GM19238 (cell line): ENCODE measurements at regions not wholly inside any gene's neighbourhood (a gene's known extent, or its start where the extent isn't known, plus 50 kb on each side); places are given as distances from the start of the nearest gene placed in this dataset.

Source experiments
- DNase-seq: peaks from one replicate; pipeline ENCODE4 v3.0.0; 2011; ENCODE audit warnings: low spot score; ENCODE audit not compliant: insufficient read length

- no peak for DNase-seq
Measured at GRCh38 chr11:112460141-112460540, 199.5 kb upstream of the PLET1 start.

GRCh38 chr11:112464949-112465348, 204.3 kb upstream of the PLET1 start:
- no peak for DNase-seq

DNA sequence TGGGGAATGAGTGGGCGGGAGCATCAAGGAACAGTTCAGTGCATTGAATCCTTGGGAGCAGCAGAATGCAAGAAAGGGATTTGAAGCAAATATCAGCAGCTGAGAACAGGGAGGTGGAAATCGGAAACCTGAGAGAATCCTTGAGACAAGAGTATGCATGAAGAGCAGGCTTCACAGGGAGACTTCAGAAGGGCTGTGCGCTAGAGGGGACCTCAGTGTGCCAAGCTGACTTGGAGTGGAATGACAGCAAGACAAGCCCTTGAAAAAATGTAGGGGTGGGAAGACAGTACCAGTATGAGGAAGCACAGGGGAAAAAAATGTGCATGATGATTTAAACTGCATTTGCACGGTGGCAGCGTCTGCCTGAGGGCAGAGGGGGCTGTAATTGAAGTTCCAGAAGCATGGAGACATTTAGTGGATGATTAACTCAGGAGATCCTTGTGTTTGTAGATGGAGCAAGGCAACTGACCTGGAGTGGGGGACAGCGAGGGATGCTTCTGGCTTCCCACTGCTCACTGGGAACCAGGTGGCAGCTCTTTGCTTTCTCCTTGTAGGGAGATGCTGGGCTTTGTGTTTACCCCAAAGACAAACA, 204.9 kb upstream of the PLET1 start:
- no peak for DNase-seq

DNA sequence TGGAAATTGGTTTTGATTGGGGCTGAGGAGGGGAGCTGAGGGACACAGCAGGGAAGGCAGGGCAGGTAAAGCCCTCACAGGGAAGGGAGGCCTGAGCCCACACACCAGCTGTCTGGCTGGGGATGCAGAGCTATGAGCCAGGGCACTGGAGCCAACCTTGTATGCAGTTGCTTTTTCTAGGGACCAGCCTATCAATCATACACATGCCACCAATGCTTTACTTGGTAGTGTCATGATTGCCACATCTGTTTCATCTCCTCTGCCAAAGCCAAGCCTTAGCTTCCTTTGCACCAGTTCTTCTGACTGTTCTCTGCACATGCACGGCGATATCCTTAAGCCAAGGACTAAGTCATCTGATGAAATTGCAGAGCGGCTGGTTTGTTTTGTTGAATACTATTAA, 207.1 kb upstream of the PLET1 start:
- DNase-seq, result no peak

GRCh38 chr11:112469376-112469775, 208.7 kb upstream of the PLET1 start:
- no peak for DNase-seq

GRCh38 chr11:112470355-112470754, 209.7 kb upstream of the PLET1 start:
- DNase-seq, result no peak

- DNase-seq, result no peak
Measured at GRCh38 chr11:112471731-112472130, 211.1 kb upstream of the PLET1 start.

GRCh38 chr11:112477152-112477551, 216.5 kb upstream of the PLET1 start:
- no peak for DNase-seq

- no peak for DNase-seq
Measured at GRCh38 chr11:112477581-112478317, 217.1 kb upstream of the PLET1 start.

DNA sequence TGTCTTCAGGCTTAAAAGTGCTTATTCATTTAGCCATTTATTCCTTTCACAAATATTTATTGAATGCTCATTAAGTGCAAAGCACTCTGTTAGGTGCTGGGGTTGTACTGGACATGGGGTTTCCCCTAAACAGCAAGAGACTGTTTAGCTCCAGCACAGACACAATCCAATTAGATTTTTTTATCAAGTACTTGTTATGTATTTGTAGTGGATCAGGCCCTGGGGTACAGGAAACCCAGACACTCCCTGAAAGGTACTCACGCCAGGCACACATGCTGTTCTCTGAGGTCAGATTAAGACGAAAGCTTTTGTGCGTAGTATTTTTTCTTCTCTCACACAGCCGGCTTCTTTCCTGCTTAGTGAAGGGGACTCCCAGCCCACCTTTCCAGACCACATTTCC, 218.1 kb upstream of the PLET1 start:
- DNase-seq, result no peak

DNA sequence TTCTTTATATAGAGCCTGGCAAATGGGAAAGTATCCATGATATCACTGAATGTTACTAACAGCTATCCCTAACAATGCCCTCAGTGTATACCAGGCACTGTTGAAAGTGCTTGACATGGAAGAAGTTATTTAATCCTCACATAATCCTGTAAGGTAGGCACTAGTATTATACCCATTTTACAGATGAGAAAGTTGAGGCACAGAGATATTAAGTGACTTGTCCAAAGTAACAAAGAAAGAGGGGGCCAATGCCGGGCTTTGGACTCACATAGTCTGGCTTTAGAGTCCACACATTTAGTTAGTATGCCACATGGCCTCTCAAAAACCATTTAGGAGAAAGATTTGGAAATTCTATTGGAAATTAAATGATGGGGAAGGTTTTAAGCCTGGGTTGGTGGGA, 220.8 kb upstream of the PLET1 start:
- DNase-seq, result no peak

DNA sequence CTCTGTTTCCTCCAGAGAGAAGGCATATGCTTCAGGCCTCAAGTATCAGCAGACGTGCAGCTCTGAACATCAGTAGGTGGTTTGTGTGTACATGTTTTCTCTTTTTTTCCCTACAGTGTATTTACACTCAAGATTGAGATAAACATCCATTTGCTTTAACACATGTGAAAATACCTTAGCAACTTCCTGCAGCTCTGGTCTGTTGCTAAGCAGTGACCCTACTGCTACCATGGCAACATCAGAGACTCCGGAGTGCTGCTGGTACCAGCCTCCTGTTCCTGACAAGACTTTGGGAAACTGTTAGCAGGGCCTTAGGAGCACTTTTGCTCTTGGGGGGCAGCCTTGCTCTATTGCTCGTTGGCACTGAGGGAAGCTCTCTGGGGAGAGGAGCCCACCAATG, 221.2 kb upstream of the PLET1 start:
- DNase-seq, result no peak

DNA sequence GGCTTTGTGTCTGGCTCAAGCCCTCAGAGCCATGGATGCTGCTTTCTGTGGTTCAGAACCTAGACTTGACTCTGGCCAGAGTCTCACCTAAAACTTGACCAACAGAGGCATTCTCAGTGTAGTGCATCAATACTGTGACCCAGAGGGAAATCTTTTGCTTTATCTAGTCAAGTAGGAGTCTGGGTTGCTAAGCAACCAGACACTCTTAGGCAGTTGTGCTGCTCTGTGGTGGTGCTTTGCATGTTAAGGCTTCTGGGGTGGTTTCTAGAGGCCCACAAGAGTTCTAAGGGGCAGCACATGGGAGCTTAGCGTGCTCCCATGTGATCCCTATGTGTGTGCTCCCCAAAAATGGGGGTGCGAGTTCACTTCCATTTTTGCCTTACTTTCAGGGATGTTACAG, 224.6 kb upstream of the PLET1 start:
- peak; percentile 6 for DNase-seq

GRCh38 chr11:112497826-112498225, 237.2 kb upstream of the PLET1 start:
- DNase-seq, result no peak

DNA sequence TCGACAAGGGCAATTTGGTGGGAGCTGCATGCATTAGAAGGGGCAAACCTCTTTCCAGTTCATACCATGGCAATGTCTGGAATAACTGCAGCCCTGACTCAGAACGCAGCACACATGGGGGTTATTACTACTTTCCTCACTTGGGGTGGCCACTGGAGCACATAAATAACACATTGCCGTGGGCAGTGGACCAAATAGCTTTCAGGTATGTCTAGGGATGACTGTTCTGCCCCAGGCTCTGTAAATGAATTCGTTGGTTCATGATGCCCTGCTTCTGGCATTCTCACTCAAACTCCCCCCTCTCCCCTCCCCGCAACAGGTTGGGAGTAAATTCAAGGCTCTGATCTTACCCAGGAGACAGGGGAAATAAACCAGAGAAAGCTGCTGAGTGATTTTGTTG, 238.0 kb upstream of the PLET1 start:
- DNase-seq, result no peak

- DNase-seq, result no peak
Measured at GRCh38 chr11:112499153-112499880, 238.7 kb upstream of the PLET1 start.

- no peak for DNase-seq
Measured at GRCh38 chr11:112499881-112500204, 239.2 kb upstream of the PLET1 start.

- no peak for DNase-seq
Measured at GRCh38 chr11:112503410-112503809, 242.8 kb upstream of the PLET1 start.

DNA sequence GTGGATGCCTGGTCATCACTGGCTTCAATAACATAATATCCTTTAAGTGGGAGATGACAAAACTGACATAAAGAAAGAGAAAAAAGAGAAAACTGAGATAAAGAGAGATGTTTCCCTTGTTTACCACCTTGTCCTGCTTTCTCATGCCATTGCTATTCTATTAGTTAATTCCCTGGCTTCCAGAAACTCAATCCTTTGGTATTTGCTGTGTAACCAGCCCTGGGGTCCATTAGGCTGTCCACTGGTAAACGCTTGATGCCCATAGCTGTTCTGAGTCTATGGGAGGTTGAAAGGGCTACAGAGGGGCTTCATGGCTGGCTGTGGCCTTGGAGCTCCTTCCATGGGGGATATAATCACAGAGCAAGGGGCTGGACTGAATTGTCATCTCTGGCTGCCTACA, 243.4 kb upstream of the PLET1 start:
- DNase-seq, result no peak

DNA sequence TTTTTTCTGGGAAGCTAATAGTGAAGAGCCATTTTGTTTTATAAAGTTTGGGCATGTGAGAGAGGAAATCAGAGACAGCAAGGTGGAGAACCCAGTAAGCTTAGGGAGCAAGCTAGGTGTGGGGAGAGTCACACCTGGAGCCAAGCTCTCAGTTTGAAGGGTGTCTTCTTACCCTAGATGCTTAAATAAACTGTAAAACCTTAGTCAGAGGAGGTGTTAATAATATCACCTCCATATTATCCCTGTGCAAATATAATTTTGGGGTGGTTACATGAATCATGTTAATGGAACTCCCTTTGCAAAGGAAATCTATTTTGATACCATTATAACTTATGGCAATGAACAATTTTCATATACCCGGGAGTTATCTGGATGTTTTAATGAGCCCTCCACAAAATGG, 246.2 kb upstream of the PLET1 start:
- no peak for DNase-seq

- DNase-seq, result no peak
Measured at GRCh38 chr11:112507281-112507680, 246.6 kb upstream of the PLET1 start.

GRCh38 chr11:112508750-112509149, 248.1 kb upstream of the PLET1 start:
- DNase-seq, result no peak

DNA sequence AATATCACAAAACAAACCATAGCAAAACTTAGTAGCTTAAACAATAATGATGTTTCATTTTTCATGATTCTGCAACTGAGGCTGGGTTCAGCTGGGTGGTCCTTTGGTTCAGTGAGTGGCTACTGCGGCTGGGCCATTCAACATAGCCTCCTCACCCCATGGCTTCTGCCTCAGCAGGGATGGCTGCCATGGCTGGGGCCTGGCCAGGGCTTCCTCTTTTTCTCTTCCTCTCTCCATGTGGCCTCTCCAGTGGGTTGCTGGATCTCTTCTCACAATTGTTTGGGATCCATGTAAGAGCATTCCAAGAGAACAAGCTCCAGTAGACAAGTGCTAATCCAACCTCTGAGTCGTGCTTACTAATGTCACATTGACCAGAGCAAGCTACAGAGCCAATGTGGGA, 248.6 kb upstream of the PLET1 start:
- no peak for DNase-seq
